NCI-H1930 (cell line): ENCODE measurements at regions not wholly inside any gene's neighbourhood (a gene's known extent, or its start where the extent isn't known, plus 50 kb on each side); places are given as distances from the start of the nearest gene placed in this dataset.
"Not testable (repeated sequence)": the region's sequence is repeated elsewhere in the genome, so short reads cannot be mapped to it uniquely, and the experiment has no call there.

ENCODE experiments used
- DNase-seq, 2 experiments: peaks; one replicate each; lab custom pipeline; 2025; lab: John Stamatoyannopoulos, UW

DNA sequence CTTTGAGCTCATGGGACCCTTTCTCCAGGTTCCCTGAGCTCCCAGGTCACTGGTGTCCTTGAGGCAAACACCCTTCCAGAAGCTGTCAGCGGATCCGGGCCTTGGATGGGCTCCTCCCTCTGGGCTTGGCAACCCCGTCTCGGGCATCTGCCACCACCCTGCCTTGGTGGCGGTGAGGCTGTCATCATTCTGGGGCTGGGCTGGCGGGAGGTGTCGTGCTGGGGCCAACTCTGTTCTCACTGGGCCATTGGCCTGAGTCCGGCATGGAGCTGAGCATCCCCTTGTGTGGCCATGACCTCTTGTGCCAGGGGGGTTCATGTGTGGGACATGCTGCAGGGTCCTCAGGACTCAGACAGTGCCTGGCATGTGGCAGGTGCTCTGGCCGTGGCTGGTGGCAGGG lies 197.6 kb downstream of the LAT start:
- DNase-seq: no peak

- not testable (repeated sequence) for DNase-seq
Observed at GRCh38 chr16:29181921-29182411, 197.1 kb downstream of the LAT start.

DNA sequence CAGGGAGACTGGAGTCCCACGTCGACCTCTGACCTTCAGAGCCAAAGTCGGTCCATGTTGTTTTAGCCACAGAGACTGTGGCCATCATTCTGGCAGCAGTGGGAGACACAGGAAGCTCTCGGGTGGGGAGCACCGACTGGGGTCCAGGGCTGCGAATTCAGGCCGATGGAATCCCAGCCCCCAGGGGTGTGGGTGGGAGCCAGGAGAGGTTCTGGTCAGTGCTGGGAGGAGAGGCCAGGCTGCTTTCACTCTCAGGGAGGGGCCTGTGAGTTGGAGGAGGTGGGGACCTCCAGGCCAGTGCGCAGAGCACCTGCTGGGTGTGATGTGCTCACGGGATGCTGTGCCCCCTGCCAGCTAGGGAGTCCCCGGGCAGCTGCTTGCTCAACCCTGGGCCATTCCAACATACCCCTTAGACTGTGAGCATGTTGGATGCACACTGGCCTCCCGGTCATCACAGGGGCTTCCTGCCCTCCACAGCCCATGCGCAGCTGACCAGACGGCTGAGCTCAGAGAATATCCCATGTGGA lies 196.5 kb downstream of the LAT start:
- not testable (repeated sequence) for DNase-seq

DNA sequence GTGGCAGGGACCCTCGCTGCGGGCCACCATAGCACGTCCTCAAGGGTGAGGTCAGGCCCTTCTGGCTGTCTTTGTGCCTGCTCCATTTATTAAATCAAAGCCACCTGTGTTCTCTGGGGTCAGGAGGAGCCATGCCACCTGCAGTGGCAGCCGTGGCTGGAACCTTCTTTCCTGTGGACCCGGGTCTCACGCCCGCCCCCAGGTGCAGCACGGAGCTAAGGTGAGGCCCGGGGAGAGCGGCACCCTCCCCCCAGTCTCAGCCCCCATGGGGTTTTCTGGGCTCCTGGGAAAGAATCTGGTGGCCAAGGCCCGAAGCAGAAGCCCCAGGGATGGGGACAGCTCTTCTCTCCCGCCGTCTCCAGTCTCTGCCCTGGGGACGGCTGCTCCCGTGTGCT lies 195.4 kb downstream of the LAT start:
- DNase-seq: not testable (repeated sequence)

DNA sequence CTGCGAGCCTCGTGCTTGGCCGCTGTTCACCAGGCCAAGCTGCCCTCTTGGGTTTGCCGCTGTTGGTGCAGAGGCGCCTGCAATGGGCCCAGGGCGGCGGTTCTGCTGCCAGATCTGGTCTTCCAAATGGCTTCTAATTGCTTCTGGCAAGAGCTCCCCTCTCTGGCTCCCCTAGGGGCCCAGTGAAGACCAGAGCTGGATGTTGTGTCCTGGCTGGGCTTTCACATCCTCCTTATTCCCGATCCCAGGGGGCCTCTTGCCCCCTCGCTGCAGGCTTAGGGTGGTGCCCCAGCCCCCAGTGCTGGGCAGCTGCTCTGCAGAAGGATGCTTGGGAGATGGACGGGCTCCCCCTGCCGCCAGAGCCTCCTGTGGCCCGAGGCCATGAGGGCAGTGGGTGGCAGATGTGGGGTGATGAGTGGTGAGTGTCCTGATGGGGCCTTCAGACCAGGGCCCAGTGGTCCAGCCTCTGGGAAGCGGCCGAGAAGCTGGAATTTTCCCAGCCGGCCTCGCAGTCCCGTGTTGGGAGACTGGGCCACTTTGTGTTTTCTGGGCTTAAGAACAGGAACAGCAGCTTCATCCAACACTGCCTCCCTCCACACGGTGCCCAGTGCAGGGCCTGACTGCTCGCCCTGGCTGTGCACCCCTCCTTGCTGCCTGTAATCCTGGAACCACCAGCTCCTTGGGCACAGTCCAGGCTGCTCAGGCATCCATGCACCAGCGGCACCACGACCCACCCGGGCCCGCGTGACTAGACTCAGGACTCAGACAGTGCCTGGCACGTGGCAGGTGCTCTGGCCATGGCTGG lies 194.8 kb downstream of the LAT start:
- not testable (repeated sequence) for DNase-seq

DNA sequence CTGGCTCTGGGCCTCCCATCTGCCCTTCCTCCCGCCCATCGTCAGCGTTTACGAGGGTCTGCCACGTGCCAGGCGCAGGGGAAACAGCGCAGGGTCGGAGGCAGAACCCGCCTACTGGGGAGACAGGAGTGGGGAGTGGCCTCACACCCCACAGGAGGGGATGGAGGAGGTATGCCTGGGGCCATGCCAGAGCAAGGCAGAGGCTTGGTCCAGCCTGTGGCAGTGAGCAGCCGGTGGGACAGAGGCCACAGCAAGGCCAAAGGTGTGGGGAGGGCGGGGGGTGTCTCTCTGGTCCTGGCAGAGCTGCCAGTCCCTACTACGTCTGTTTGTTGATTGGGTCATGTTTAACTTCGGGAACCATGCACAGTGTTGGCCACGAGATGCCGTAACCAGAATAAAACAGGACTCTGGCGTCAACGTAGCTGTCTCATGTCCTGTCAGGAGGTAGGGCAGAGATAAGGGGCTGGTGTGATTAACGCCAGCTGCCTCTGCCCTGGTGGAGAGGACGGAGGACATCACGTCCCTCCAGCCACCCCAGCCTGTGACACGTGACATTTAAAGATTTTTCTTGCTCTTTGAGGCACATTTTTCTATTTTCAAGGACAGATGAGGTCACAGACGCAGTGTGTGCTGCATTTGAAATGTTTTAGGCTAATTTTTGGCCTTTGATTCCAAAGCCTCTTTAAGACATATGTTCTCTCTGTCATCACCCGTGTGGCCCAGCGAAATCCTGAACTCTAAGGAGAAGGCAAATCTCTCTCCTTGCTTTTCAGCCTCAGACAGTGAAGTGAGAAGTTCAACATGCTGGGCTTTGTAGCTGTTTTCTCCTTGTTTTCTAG lies 193.3 kb downstream of the LAT start:
- not testable (repeated sequence) for DNase-seq

GRCh38 chr16:29177203-29177887 lies 192.5 kb downstream of the LAT start:
- not testable (repeated sequence) for DNase-seq

DNA sequence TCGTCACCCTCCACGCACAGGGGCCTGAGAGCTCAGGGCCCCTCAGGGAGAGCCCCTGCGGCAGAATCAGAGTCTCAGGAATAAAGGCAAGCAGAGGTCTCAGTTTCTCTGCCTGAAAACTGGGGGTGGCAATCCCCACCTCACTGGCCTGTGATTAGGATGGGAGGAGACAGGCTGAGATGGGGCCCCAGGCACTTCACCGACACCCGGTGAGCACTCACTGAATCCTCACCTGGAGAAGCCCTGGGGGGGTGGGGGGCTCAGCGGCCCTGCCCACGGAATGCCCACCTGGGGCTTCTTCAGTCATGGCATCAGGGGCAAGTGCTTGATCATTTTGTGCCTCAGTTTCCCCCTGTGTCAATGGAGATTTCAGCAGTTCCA lies 192.0 kb downstream of the LAT start:
- DNase-seq: not testable (repeated sequence)

- DNase-seq: not testable (repeated sequence)
Observed at GRCh38 chr16:29176154-29176470, 191.3 kb downstream of the LAT start.

GRCh38 chr16:29175411-29176153 lies 190.7 kb downstream of the LAT start:
- not testable (repeated sequence) for DNase-seq

- not testable (repeated sequence) for DNase-seq
Observed at GRCh38 chr16:29173371-29174305, 188.8 kb downstream of the LAT start.

- DNase-seq: not testable (repeated sequence)
Observed at GRCh38 chr16:29172098-29172724, 187.4 kb downstream of the LAT start.

DNA sequence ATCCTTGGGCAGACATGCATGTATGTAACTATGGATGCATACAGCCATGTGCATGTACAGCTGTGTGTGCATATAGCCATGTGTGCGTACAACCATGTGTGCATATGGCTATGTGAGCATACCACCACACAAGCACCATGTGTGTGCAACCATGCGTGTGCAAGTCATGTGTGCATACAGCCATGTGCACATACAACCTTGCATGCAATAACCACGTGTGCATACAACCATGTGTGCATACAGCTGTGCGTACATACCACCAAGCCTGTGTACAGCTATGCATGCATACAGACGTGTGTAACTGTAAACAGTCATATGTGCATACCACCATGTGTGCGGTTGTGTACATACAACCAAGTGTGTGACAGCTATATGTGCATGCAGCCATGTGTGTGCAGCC lies 186.4 kb downstream of the LAT start:
- DNase-seq: not testable (repeated sequence)

DNA sequence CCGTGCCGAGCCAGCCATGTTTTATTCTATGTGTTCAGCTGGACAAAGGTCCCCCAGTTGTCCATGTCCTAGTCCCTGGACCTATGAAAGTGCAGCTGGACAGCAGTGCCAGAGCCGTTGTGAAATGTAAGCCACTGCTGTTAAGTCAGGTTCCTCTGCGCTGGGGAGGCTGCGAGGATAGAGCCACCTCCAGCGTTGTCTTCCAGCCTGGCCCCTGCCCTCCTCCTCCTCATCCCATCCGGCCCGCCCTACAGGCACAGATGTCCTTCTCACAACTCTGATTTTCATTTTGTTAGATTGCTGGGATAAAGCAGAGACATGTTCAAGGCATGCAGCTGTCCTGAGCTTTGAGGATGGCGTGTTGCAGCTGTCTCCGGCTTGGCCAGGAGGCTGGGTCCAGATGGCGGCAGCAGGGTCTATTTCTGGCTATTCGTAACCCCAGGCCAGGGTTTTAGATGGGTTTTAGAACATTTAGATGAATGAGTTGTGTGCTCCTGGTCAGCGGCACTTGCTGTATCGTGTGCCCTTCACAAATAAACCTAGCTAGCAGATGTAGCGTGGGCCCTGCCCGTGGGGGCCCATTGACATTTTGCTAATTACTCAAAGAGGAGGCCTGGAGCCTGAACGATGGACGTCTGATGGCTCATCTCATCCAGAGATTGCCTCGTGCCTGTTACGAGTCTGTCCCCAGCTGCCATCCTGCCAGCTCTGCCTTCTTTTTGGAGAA lies 185.7 kb downstream of the LAT start:
- DNase-seq: not testable (repeated sequence)

DNA sequence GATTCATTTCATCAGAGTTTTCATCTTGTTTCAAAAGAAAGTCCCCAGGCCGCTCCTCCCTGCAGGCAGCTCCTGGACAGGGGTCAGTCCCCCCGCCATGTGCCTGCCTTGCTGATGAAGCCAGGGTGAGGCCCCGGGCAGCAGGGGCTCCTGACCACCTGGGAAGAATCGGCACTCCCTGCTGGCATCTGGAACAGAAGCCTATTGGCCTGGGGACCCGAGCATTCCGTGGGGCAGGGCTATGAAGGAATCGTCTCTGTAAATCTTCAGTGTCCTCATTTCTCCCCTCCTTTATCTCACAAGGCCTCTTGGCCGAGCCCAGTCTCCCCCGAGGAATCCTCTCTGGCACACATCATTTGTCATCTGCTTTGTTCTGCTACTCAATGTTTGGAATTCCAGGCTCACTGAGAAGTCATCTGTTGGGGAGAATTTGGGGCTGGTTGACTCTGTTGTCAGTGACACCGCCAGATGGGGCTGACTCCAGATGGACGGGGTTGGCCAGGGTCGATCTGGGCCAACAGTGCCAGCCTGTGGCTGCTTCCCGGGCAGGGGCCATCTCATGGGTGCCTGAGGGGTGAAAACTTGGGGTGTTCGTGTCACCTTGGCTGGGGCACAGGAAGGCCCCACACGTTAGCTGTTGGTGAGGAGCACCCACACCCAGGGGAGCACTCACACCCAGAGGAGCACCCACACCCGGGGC lies 184.6 kb downstream of the LAT start:
- not testable (repeated sequence) for DNase-seq

DNA sequence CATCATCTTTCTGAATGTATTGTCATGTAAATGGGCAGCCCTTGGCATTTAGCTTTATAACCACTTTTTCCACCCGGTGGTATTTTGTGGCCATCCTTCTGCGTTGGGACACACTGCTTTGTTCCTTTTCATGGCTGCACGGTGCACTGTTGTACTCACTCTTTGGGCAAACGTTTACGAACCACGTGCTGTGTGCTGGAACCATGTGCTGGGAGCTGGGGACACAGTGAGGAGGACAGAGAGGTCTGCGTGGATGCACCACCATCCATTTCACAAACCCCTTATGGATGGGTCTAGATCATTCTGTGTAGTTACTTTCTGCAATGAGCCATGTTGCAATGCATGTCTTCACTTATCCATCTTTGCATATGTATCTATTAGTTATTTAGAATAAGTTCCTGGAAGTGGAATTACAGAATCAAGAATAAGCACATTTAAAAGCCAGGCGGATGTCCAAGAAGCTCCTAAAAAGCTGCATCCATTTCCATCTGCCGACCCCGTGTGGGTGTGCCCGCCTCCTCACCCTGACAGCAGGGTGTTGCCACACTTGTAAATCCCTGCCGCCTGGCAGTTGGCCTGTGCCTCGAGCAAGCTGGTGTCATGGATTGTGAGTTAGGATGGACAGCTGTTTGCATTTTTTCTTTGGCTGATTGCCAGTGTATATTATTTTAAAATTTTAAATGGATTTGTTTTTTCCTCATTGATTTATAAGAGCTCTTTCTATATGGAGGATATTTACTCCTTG lies 183.8 kb downstream of the LAT start:
- not testable (repeated sequence) for DNase-seq

DNA sequence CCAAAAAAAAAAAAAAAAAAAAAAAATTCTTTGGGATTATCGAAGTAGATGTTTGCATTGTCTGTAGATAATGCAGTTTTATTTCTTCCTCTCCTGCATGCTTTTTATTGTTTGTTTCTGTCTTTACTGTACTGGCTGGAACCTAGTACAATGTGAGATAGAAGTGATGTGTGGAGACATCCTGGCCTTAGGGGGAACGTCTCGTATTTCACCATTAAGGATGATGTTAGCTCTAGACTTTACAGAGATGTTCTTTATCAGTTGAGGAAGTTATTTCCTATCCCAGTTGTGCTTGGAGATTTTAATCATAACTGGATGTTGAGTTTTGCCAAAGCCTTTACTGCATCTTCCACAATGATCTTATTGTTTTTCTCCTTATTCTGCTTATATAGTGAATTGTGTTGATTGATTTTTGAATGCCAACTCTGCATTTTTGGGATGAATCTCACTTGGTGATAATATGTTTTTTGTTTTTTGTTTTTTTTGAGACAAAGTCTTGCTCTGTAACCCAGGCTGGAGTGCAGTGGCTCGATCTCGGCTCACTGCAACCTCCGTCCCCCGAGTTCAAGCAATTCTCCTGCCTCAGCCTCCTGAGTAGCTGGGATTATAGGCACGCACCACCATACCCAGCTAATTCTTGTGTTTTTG lies 179.7 kb downstream of the LAT start:
- not testable (repeated sequence) for DNase-seq
